GM19463 (cell line): ENCODE measurements at regions not wholly inside any gene's neighbourhood (a gene's known extent, or its start where the extent isn't known, plus 50 kb on each side); places are given as distances from the start of the nearest gene placed in this dataset.

Source experiments
- ATAC-seq: cut with Tn5 transposase; IDR thresholded peaks from one replicate; pipeline ENCODE4 v1.9.1; 2021; ENCODE audit warnings: mild to moderate bottlenecking, moderate library complexity; ENCODE audit not compliant: unreplicated experiment

GRCh38 chr13:63129995-63130394 lies 1714.3 kb upstream of the PCDH20 start:
- no peak for ATAC-seq

- ATAC-seq, result no peak
Observed at GRCh38 chr13:63128716-63129115, 1713.1 kb upstream of the PCDH20 start.

GRCh38 chr13:63124863-63125262 lies 1709.2 kb upstream of the PCDH20 start:
- ATAC-seq, result no peak

GRCh38 chr13:63120883-63121282 lies 1705.2 kb upstream of the PCDH20 start:
- ATAC-seq, result no peak

- no peak for ATAC-seq
Observed at GRCh38 chr13:63117710-63118109, 1702.1 kb upstream of the PCDH20 start.

GRCh38 chr13:63112799-63113395 lies 1697.2 kb upstream of the PCDH20 start:
- no peak for ATAC-seq

- no peak for ATAC-seq
Observed at GRCh38 chr13:63110466-63110865, 1694.8 kb upstream of the PCDH20 start.

- no peak for ATAC-seq
Observed at GRCh38 chr13:63107179-63107943, 1691.7 kb upstream of the PCDH20 start.

GRCh38 chr13:63094717-63095116 lies 1679.1 kb upstream of the PCDH20 start:
- ATAC-seq, result no peak

- ATAC-seq, result no peak
Observed at GRCh38 chr13:63093907-63094469, 1678.3 kb upstream of the PCDH20 start.

- no peak for ATAC-seq
Observed at GRCh38 chr13:63092456-63092855, 1676.8 kb upstream of the PCDH20 start.

- no peak for ATAC-seq
Observed at GRCh38 chr13:63090524-63090923, 1674.9 kb upstream of the PCDH20 start.

GRCh38 chr13:63088226-63088625 lies 1672.6 kb upstream of the PCDH20 start:
- no peak for ATAC-seq

- no peak for ATAC-seq
Observed at GRCh38 chr13:63086286-63086685, 1670.6 kb upstream of the PCDH20 start.

- ATAC-seq, result no peak
Observed at GRCh38 chr13:63085851-63086250, 1670.2 kb upstream of the PCDH20 start.

GRCh38 chr13:63081400-63082014 lies 1665.9 kb upstream of the PCDH20 start:
- no peak for ATAC-seq

GRCh38 chr13:63075126-63075525 lies 1659.5 kb upstream of the PCDH20 start:
- no peak for ATAC-seq

- no peak for ATAC-seq
Observed at GRCh38 chr13:63050287-63050686, 1634.6 kb upstream of the PCDH20 start.

- ATAC-seq, result no peak
Observed at GRCh38 chr13:63048653-63049052, 1633.0 kb upstream of the PCDH20 start.

- ATAC-seq, result no peak
Observed at GRCh38 chr13:63044589-63045313, 1629.1 kb upstream of the PCDH20 start.

GRCh38 chr13:63042686-63043085 lies 1627.0 kb upstream of the PCDH20 start:
- no peak for ATAC-seq
